GM23248 (cell line): ENCODE measurements at regions not wholly inside any gene's neighbourhood (a gene's known extent, or its start where the extent isn't known, plus 50 kb on each side); places are given as distances from the start of the nearest gene placed in this dataset.

ENCODE experiments used
- DNase-seq: peaks from one replicate; pipeline ENCODE4 v3.0.0-alpha.2; 2015
- H2AFZ ChIP-seq: fragments of 200-600 bp; sonication (generic); 2 replicates; pipeline ENCODE4 v1.6.1; 2016; ENCODE audit warnings: antibody characterized with exemption
- H3F3A ChIP-seq: fragments of 200-600 bp; sonication (generic); 2 replicates; pipeline ENCODE4 v1.6.1; 2016; ENCODE audit warnings: mild to moderate bottlenecking, antibody characterized with exemption, mixed run types; ENCODE audit not compliant: insufficient read depth
- H3K27ac ChIP-seq: fragments of 200-600 bp; sonication (generic); 2 replicates; pipeline ENCODE4 v1.5.1; 2016; ENCODE audit warnings: mild to moderate bottlenecking
- H3K27me3 ChIP-seq: fragments of 200-600 bp; sonication (generic); replicated peaks from 2 replicates; pipeline ENCODE4 v1.6.1; 2016; ENCODE audit warnings: mild to moderate bottlenecking; ENCODE audit not compliant: insufficient read depth
- H3K36me3 ChIP-seq: fragments of 200-600 bp; sonication (generic); 2 replicates; pipeline ENCODE4 v1.6.1; 2016; ENCODE audit warnings: low read depth, mild to moderate bottlenecking
- H3K4me1 ChIP-seq: fragments of 200-600 bp; sonication (generic); 2 replicates; pipeline ENCODE4 v1.6.1; 2016; ENCODE audit warnings: mild to moderate bottlenecking; ENCODE audit not compliant: insufficient read depth
- H3K4me2 ChIP-seq: fragments of 200-600 bp; sonication (generic); one replicate; pipeline ENCODE4 v1.6.1; 2016; ENCODE audit warnings: mild to moderate bottlenecking; ENCODE audit not compliant: unreplicated experiment
- H3K4me3 ChIP-seq: fragments of 200-600 bp; sonication (generic); 2 replicates; pipeline ENCODE4 v1.5.1; 2016; ENCODE audit warnings: mild to moderate bottlenecking
- H3K79me2 ChIP-seq: fragments of 200-600 bp; sonication (generic); 2 replicates; pipeline ENCODE4 v1.6.1; 2016; ENCODE audit warnings: mild to moderate bottlenecking; ENCODE audit not compliant: insufficient read depth
- H3K9ac ChIP-seq: fragments of 200-600 bp; sonication (generic); 2 replicates; pipeline ENCODE4 v1.6.1; 2016; ENCODE audit warnings: mild to moderate bottlenecking
- H3K9me2 ChIP-seq: fragments of 200-600 bp; sonication (generic); 2 replicates; pipeline ENCODE4 v1.6.1; 2016; ENCODE audit warnings: mixed run types, mild to moderate bottlenecking, moderate library complexity; ENCODE audit not compliant: insufficient read depth
- H3K9me3 ChIP-seq: fragments of 200-600 bp; sonication (generic); one replicate; pipeline ENCODE4 v1.6.1; 2017; ENCODE audit warnings: low read depth
- H4K20me1 ChIP-seq: fragments of 200-600 bp; sonication (generic); 2 replicates; pipeline ENCODE4 v1.6.0; 2016; ENCODE audit not compliant: insufficient read depth
- EZH2 ChIP-seq: fragments of 200-600 bp; sonication (generic); IDR thresholded peaks from 2 replicates; pipeline ENCODE4 v1.6.1; 2018; ENCODE audit warnings: antibody characterized with exemption, mild to moderate bottlenecking; ENCODE audit not compliant: insufficient read depth, poor library complexity, severe bottlenecking
- EZH2phosphoT487 ChIP-seq: fragments of 200-600 bp; sonication (generic); IDR thresholded peaks from 2 replicates; pipeline ENCODE4 v1.6.1; 2018; ENCODE audit warnings: antibody characterized with exemption, moderate library complexity, mild to moderate bottlenecking, low read depth; ENCODE audit not compliant: insufficient read depth
- WGBS, 2 experiments: methylation state at CpG; one replicate each; pipeline ENCODE4 v1.1.6; 2015 to 2017; ENCODE audit warnings: low lambda C conversion rate in 2 of 2, low coverage in 1 of 2; ENCODE audit errors: missing lambda C conversion rate in 2 of 2; 5-methylcytosine and 5-hydroxymethylcytosine counted together
- in situ Hi-C: fragments of 300-500 bp; cut with MboI; formaldehyde crosslinking; loops from 2 replicates; pipeline ENCODE4 v1.15.0; 2020

- Histone ChIP-seq H3F3A (no peaks in the 10 kb centered on the region), H3K36me3 (no peaks in the 10 kb centered on the region), H3K9me2 (no peaks in the 10 kb centered on the region), H3K27ac (no peak overlapping the region), H2AFZ (no peak overlapping the region), H4K20me1 (no peaks in the 10 kb centered on the region), H3K4me2 (no peak overlapping the region), H3K79me2 (no peaks in the 10 kb centered on the region), H3K27me3 (no peaks in the 10 kb centered on the region), H3K4me1 (no peaks in the 10 kb centered on the region), H3K9me3 (peaks cover 3% of the 10 kb centered on the region), H3K4me3 (no peak overlapping the region), H3K9ac (no peak overlapping the region)
- WGBS, 2 experiments, result 14 to 16% methylated on average over 6 of the region's 6 CpGs
- no peak for DNase-seq
- TF ChIP-seq EZH2 (no peak), EZH2phosphoT487 (no peak)
- in situ Hi-C loops, result no loop called here
These were observed 173.4 kb upstream of the RGS18 start for GRCh38 chr1:191984856-191985255.

GRCh38 chr1:191992118-191992517 lies 166.1 kb upstream of the RGS18 start:
- Histone ChIP-seq H3K9me2 (peaks cover 3% of the 10 kb centered on the region; the same call in 1 of the 2 replicates), H3K27me3 (no peaks in the 10 kb centered on the region), H3K4me2 (no peak overlapping the region), H3K36me3 (no peaks in the 10 kb centered on the region), H3K4me3 (no peak overlapping the region), H3K4me1 (no peaks in the 10 kb centered on the region), H3K9me3 (peaks cover 3% of the 10 kb centered on the region), H2AFZ (no peak overlapping the region), H4K20me1 (no peaks in the 10 kb centered on the region), H3K27ac (no peak overlapping the region), H3K9ac (no peak overlapping the region), H3F3A (no peaks in the 10 kb centered on the region), H3K79me2 (no peaks in the 10 kb centered on the region)
- TF ChIP-seq EZH2phosphoT487 (no peak), EZH2 (no peak)
- DNase-seq, result no peak
- in situ Hi-C loops, result no loop called here

- Histone ChIP-seq H3K27ac (no peak overlapping the region), H3K4me2 (no peak overlapping the region), H3F3A (no peaks in the 10 kb centered on the region), H3K36me3 (no peaks in the 10 kb centered on the region), H3K79me2 (no peaks in the 10 kb centered on the region), H3K9me3 (no peaks in the 10 kb centered on the region), H3K4me3 (no peak overlapping the region), H3K9ac (no peak overlapping the region), H3K9me2 (peaks cover 3% of the 10 kb centered on the region; the same call in 1 of the 2 replicates), H2AFZ (no peak overlapping the region), H4K20me1 (no peaks in the 10 kb centered on the region), H3K4me1 (no peaks in the 10 kb centered on the region), H3K27me3 (no peaks in the 10 kb centered on the region)
- no peak for DNase-seq
- 6 to 14% methylated on average over 2 of the region's 2 CpGs for WGBS, 2 experiments
- no peak for TF ChIP-seq EZH2
- TF ChIP-seq EZH2phosphoT487, result no peak
- in situ Hi-C loops, result no loop called here
These were observed 164.7 kb upstream of the RGS18 start for GRCh38 chr1:191993549-191993948.

GRCh38 chr1:192002063-192002462 lies 156.2 kb upstream of the RGS18 start:
- Histone ChIP-seq H3K27ac (no peak overlapping the region), H3K9me3 (no peaks in the 10 kb centered on the region), H3K9me2 (no peaks in the 10 kb centered on the region), H3K4me2 (no peak overlapping the region), H3K4me3 (no peak overlapping the region), H3K27me3 (no peaks in the 10 kb centered on the region), H3K36me3 (no peaks in the 10 kb centered on the region), H2AFZ (no peak overlapping the region), H4K20me1 (no peaks in the 10 kb centered on the region), H3F3A (no peaks in the 10 kb centered on the region), H3K9ac (no peak overlapping the region), H3K79me2 (no peaks in the 10 kb centered on the region), H3K4me1 (no peaks in the 10 kb centered on the region)
- TF ChIP-seq EZH2phosphoT487 (no peak), EZH2 (no peak)
- WGBS, 2 experiments, result 31 to 33% methylated on average over 3 of the region's 3 CpGs
- DNase-seq, result no peak
- in situ Hi-C loops, result no loop called here
